ENCODE measurements at regions not wholly inside any gene's neighbourhood (a gene's known extent, or its start where the extent isn't known, plus 50 kb on each side); places are given as distances from the start of the nearest gene placed in this dataset.

GRCh38 chr2:217448860-217449259 lies 553.9 kb downstream of the TNS1 start:
- TF ChIP-seq CTCF (IDR thresholded peaks at IDR 0.05) = no peak
- no peak for TF ChIP-seq ZFX (IDR thresholded peaks at IDR 0.05; ENCODE audit: borderline replicate concordance)
